OCI-LY1 (cell line): ENCODE measurements at regions not wholly inside any gene's neighbourhood (a gene's known extent, or its start where the extent isn't known, plus 50 kb on each side); places are given as distances from the start of the nearest gene placed in this dataset.

Source experiments
- CTCF ChIP-seq: fragments of 200-600 bp; sonication (generic), shearing (Covaris generic); IDR thresholded peaks from 2 replicates; pipeline ENCODE4 v1.5.1; 2017; ENCODE audit warnings: mild to moderate bottlenecking, antibody characterized with exemption, low read length, moderate library complexity, mixed read lengths
- EZH2 ChIP-seq: fragments of 200-600 bp; sonication (generic), shearing (Covaris generic); IDR thresholded peaks from 2 replicates; pipeline ENCODE4 v1.8.0; 2017; ENCODE audit warnings: borderline replicate concordance, mixed run types, mild to moderate bottlenecking, antibody characterized with exemption, low read length, moderate library complexity, mixed read lengths

- TF ChIP-seq CTCF (no peak), EZH2 (no peak)
Measured at GRCh38 chr3:174613173-174613572, 246.0 kb upstream of the NAALADL2 start.
